NCI-H128 (cell line): ENCODE measurements at regions not wholly inside any gene's neighbourhood (a gene's known extent, or its start where the extent isn't known, plus 50 kb on each side); places are given as distances from the start of the nearest gene placed in this dataset.

Experiments
- DNase-seq: peaks from one replicate; lab custom pipeline; 2025; ENCODE audit not compliant: unreplicated experiment; lab: John Stamatoyannopoulos, UW

- DNase-seq = no peak
These were observed 122.7 kb upstream of the HS3ST5 start for GRCh38 chr6:114465511-114465910.

GRCh38 chr6:114453737-114454276 lies 111.0 kb upstream of the HS3ST5 start:
- no peak for DNase-seq

- no peak for DNase-seq
These were observed 110.1 kb upstream of the HS3ST5 start for GRCh38 chr6:114452785-114453401.

- no peak for DNase-seq
These were observed 107.8 kb upstream of the HS3ST5 start for GRCh38 chr6:114450631-114451030.

GRCh38 chr6:114449659-114450058 lies 106.8 kb upstream of the HS3ST5 start:
- DNase-seq = no peak

GRCh38 chr6:114446342-114446741 lies 103.5 kb upstream of the HS3ST5 start:
- DNase-seq = no peak

- no peak for DNase-seq
These were observed 103.0 kb upstream of the HS3ST5 start for GRCh38 chr6:114445846-114446245.

- no peak for DNase-seq
These were observed 96.6 kb upstream of the HS3ST5 start for GRCh38 chr6:114439411-114439810.

- no peak for DNase-seq
These were observed 94.4 kb upstream of the HS3ST5 start for GRCh38 chr6:114437235-114437634.

GRCh38 chr6:114436691-114437090 lies 93.9 kb upstream of the HS3ST5 start:
- no peak for DNase-seq

- no peak for DNase-seq
These were observed 93.2 kb upstream of the HS3ST5 start for GRCh38 chr6:114435985-114436384.

- DNase-seq = no peak
These were observed 89.6 kb upstream of the HS3ST5 start for GRCh38 chr6:114432400-114432799.

GRCh38 chr6:114431641-114432040 lies 88.8 kb upstream of the HS3ST5 start:
- DNase-seq = no peak

GRCh38 chr6:114430534-114431124 lies 87.8 kb upstream of the HS3ST5 start:
- no peak for DNase-seq

GRCh38 chr6:114428341-114428740 lies 85.5 kb upstream of the HS3ST5 start:
- DNase-seq = no peak

- no peak for DNase-seq
These were observed 78.4 kb upstream of the HS3ST5 start for GRCh38 chr6:114421199-114421598.

- no peak for DNase-seq
These were observed 76.4 kb upstream of the HS3ST5 start for GRCh38 chr6:114419175-114419574.

GRCh38 chr6:114418304-114418972 lies 75.6 kb upstream of the HS3ST5 start:
- no peak for DNase-seq

- DNase-seq = no peak
These were observed 64.7 kb upstream of the HS3ST5 start for GRCh38 chr6:114407426-114408035.

- no peak for DNase-seq
These were observed 61.6 kb upstream of the HS3ST5 start for GRCh38 chr6:114404339-114404955.

- DNase-seq = no peak
These were observed 61.0 kb upstream of the HS3ST5 start for GRCh38 chr6:114403858-114404257.
